Stimulated activated CD4-positive, alpha-beta T cell treated with anti-CD3 and anti-CD28 coated beads, Interleukin-12 subunit alpha, Interleukin-12 subunit beta, amount 100 ng/mL, for 48 hours (primary cell): ENCODE measurements at regions not wholly inside any gene's neighbourhood (a gene's known extent, or its start where the extent isn't known, plus 50 kb on each side); places are given as distances from the start of the nearest gene placed in this dataset.

Source experiments
- DNase-seq, 3 donors: peaks; one replicate each; pipeline ENCODE4 v3.0.0-alpha.2; 2020; ENCODE audit warnings: low read depth in 2 of 3, low spot score in 1 of 3

DNA sequence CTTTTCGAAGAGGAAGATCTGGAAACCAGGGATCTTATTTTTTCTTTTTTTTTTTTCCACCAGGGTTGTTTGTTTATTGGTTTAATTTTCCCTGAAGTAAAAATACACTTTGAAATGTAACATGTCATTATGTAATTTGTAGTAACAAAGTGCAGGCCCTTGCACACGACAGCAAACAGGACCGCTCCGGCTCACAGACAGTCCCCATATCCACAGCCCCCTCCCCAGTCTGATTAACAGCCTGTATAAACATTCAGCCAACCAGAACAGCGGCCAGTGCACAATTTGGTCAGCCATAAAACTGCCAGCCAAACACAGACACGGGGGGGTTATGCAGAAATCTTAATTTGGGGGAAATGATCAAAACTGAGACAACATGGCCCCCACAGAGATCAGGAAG, 431.6 kb upstream of the NPVF start:
- no peak for DNase-seq

DNA sequence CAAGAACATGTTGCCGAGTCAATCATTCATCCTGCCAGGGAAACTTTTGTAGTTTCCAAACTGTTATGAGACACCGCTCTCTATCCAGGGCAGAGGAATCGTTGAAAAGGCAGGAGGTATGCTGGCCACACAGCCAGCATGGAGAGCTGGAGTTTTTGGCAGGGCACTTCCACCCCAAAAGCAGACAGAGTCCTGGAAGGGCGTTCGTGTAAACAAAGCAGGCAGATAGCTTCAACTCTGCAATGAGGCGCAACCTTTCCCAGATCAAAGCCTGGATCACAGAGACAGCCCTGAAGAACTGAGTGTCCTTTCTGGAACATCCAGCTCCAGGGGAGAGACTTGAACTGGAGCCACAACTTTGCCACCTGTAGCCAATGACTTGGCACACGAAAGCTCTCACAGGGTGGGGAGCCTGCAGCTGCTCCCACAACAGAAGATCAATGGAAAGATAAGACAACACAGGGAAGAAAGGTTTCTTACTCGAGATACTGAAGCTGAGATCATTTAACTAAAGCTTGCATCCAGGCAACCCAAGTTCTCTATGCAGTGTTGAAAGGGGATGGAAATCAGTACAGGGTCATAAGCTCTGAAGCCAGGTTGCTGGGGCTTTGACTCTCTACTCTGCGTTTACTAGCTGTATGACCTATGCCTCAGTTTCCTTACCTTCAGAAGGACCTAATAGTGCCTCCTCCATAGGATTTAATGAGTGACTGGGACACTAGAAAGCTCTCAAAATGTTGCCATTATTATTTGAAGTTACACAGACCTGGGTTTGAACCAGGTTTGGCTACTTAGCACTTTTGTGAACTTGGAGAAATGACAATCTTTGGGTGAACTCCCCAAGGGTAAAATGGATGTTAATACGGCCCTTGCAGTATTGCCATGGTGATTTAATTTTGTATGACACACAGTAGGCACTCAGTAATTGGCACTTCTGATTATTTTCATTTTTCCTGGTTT, 434.8 kb upstream of the NPVF start:
- no peak for DNase-seq

DNA sequence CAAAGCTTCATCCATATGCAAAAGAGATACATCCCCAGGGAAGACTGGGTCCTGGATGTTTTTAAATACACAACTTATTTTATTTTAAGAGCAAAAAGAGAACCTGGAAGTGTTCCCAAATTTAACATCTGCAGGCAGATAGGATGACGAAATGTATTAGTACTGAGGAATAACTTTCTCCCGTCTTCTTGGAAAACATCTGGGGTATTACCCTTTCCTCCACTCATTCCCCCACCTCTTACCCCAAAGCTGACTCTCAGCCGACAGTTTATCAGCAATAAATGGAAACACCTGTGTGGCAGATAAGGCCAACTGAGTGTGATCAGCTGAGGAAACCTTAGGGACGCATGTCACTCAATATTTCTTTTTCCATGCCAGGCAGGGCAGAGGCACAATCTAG, 435.6 kb upstream of the NPVF start:
- DNase-seq = no peak

DNA sequence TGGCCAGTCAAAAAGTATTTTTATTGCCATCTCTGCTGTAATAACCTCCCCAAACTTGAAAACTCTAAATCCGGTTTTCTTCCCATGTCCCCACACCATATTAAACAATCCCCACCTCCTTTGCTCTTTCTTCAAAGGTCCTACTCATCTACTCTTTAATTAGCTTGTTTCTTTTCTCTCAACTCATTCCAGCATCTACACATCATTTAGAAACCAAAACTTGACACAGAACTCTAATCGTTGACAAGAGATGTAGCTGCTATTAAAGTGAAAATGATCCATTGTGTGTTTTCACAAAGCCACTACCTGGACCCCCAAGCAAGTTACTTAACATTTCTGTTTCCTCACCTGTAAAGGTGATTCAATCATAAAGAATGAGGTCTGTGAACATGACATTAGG, 436.3 kb upstream of the NPVF start:
- no peak for DNase-seq

DNA sequence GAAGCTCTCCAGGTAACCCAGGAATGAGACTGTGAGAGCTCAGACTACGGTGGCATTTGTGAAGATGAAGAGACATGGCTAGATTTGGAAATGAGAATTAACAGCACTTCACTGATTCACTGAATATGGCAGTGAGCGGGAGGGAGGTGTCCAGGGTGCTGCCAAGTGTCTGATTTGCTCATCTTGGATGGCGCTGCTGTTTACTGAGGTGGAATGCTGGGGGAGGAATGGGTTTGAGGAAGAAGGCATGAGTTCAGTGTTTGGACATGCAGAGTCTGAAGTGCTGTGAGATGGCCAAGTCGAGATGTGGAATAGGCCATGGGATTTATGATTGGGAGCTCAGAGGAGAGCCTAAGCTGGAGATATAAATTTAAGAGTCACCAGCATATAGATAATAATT, 437.1 kb upstream of the NPVF start:
- no peak for DNase-seq

DNA sequence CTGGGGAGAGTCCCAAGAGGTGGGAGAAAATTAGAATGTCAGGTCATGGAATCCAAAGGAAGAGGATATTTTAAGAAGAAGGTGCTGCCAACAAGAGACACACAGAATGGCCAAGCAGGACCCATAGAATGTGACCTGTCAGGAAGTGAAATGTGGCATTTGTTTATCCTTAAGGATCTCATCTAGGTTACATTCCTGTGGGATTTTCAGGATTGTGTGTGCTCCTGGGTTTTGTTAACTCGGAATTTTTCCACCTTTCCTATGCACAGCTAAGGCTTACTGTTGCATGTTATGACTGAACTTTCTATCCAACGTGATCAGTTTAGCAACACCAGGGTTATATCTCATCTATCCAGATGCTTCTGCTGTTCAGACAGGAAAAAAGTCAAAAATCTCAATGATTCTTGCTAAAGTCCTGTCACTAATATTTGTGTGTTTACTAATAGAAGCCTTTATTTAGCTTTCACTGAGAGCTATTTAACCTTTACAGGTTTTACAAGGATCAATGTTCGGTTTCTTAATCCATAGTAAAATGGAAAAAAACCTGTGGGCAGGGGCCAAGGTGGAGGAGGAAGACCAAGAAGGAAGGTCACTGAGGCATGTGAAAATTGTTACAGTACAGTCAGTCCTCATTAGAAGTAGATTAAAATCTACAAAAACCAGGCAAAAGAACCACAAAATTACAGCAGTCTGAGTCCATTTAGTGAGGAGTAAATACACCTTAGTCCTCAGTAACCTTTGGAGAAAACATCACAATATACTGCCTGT, 437.8 kb upstream of the NPVF start:
- no peak for DNase-seq

DNA sequence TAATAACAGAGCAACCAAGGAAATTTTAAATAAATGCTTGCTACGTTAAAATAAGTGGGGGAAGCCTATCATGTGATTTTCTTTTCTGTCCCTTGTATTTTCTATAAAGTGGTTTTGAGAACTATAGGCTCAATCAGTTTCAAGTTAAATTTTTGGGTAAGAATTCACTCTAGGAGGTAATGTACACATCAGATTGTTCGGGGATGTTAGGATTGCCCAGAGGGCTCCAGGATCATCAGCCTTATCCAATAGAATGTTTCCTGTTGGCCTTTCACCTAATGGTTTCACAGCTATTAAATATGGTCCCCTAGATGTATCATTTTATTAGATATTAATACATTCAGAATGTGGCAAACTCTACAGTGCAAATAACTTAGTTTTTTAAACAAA, 438.4 kb upstream of the NPVF start:
- no peak for DNase-seq

DNA sequence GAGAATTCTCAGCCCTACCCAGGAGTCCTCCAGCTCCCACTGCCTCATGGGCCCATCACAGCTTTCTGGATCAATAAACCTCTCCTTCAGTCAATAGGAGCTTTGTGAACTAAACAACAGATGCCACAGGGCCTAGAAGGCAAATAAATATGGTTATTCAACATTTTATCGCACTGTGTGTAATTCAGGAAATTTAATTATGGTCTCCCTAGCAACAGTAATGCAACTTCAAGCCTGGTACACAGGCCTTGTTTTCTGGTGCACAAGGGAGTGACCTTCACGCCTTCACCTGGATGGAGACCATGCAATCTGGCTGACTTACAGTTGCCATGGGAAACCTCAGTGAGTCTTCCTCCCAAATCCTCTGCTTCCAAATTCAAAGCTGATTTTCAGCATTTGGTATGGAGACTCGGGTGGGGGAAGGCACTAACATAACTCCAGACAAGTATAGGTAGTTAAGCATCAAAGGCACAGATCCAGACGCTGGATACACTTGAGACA, 441.0 kb upstream of the NPVF start:
- DNase-seq = no peak

DNA sequence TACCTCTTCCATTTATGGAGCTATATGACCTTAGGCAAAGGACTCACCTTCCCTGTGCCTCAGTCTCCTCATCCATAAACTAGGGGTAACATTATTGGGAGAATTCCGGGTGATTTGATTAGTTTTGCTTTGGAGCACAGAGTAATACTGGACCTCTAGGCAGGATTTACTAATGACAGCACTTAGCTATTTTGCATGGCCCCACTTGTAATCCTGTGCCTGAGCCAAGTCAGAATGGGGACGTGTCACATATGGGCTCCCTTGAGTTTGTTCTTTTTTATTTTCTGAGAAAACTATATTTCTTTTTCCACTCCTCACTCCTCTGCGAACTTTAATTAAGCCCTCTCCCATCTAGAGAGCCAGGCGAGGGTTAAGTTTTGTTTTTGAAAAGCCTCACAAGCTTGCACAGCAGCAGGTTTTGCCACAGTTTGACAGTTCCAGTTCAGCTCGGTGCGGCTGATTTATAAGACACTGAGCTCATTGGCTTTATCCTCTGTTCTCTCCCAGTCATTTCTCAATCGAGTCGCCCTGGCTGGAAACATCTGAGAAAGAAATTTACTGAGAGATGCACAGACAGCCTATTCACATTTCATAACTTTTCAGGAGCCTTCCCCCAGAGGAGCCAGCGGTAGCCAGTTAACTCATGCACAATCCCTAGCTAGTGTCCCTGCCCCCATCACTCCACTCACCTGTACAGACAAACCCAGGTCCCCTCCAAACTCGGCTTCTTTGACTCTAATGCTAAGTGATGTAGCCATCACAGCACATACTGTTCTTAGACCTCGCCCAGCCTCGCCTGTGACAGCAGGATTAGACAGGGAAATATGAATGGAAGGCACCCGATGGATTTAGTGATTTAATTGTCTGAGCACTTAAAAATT, 441.9 kb upstream of the NPVF start:
- DNase-seq = no peak

DNA sequence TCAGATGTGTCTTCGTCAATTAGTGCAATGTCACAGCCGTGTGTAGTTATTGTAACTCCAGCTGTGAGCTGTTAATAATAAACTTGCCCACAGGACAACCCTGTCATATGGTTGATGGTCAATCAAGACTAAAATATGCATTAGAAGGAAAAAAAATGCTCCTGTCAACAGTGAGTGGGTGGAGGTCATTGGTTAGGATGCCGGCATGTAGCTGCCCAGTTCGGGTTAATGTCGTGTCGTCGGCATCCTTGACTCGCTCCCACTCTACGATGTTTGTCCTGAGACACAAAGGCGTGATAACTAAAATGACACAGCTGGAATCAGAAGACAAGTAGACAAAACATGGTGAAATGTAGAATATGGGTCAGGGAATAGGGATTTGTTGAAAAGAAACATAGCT, 442.8 kb upstream of the NPVF start:
- no peak for DNase-seq

DNA sequence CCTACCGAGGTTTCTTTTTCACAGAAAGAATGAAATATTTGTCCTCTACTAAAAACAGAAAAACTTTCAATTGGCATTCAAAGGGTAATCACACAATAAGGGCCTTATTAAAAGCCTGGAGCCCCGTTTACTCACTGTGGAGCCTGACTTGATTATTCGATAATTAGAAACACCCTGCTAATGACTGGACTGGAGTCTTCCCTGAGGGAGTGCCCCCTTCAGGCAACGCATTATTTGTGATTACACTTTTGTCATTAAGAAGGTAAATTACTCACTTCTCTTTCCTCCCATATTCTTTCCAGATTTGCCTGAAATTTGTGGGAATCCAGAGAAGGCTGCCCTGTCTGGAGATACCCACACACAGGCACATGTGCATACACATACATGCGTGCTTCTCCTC, 444.2 kb upstream of the NPVF start:
- DNase-seq = no peak

DNA sequence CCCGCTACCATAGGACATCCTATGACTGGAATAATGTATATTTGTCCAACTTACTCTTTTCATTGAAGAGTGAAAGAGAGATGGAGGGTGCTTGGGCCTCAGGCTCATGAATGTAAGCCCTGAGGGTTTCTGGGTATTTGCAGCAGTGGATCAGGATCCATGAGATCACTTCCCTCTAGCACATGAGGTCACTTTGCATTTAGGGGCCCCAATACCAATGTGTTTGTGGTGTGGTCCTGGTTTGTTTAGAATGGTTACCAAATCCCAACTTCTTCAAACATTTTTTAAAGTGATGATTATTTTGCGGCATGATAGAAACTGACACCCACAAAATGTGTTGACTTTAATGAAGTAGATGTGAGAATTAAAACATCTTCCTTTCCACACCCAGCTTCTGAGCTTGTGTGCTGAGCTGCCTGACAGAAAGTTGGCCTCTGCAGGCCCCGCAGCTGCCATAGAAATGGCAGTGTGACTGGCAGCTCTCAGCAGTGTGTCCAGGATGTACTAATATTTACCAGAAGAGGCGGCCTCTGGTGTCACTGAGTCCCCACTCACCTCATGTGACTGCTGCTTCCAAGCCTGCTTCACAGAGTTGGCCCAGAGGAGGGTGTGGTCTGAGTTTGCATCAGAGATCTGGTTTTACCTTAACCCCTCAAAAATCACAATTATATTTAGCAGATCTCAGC, 447.6 kb upstream of the NPVF start:
- no peak for DNase-seq

DNA sequence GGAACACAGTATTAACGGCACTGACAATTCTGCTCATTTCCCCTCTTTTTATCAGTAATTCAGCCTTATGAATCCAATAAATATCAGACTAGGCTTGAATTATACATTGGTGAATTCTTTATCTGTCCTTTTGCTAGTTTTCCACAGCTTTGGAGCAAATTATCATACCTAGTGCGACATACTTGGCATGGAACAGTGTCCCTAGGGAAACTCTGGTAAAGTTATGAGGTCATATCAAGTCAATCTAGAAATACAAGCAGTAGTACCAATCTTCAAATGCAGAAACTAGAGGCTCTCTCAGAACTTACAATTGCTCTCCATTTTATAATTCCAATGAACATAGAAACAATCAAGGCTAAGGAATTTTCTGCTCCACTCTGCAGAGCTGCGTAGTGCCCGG, 449.3 kb upstream of the NPVF start:
- DNase-seq = no peak

DNA sequence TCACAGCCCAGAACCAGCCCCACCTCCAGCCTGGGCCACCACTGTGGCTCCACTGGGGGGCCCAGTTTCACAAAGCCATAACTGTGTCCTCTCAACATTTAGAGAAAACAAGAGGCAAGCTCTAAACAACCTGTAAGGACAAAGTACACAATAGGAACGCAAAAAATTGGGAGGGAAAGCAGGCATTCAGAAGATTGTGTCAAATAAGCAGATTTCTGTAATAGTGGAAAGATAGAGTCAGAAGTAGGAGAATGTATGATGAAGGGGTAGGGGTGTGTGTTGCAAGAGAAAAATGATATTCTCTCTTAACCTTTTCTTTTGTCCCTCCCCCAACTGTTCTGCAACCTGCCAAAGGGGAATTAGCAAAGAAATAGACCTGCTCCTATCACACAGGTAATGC, 449.9 kb upstream of the NPVF start:
- no peak for DNase-seq

DNA sequence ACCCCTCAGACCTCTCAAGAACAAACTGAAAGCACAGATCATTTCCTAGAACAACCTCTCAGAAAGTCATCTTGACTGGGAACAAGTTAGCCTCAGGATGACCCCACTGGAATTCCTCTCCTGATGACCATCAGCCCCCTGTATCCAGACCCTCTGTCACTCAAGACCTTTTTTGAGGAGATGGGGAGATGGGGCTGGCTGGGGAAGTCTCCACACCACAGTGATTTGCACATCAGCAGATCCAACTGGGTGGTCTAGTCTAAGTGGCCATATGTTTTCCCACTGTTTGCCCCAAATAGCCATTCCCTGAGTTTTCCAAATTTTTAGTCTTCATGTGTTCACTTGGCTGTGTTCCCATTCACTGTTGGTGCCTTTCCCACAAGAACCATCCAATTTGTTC, 452.4 kb upstream of the NPVF start:
- no peak for DNase-seq

DNA sequence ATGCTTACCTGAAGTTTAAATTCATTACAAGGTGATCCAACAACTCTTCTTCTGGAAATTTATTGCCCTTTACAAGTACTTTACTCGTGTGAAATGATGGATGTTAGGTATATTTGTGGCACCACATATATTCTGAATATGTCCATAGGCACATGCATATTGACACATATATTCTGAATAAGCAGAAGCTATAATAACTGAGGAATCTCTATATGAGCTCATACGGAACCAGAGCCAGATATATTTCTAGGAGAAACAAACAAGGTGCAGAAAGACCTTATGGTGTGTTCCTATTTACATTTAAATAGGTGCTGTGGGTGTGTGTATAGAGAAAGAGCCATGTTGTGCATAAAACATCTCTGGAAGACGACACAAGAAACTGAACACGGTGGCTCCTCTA, 456.1 kb upstream of the NPVF start:
- no peak for DNase-seq

DNA sequence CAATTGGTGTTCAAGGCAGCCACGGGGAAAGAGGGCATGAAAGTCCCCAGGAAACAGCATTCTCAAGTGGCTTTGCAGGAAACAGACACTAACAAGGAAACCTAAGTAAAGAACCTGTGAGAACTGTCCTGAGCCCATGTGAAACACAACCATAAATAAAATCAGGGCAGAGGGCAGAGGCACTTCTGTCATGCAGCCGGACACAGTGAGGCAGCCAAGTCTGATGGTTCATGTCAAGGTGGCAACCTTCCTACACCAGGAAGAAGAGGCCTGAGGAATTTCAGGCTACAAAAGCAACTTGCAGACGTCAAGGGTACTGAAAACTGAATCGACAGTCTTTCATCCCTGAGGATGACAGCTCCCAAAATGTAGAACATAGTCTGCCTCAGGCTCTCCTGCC, 458.2 kb upstream of the NPVF start:
- DNase-seq = no peak

DNA sequence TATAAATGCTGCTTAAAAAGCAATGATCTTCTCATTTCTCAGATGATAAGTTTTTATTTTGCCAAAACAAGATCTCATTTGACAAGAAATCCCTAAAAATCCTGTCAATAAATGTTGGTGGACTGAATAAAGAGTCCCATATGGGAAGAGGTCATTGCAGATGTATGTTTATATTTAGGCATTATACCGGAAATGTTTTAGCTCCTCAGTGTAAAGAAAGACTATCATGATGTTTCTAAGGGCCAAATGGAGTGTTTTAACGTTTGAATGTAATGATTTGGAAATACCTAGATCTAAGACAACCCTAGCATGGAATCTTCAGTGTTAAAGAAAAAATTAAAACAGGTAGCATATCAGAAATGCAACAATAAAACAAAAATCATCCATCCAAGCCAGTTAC, 457.8 kb upstream of the NFE2L3 start:
- DNase-seq = no peak

DNA sequence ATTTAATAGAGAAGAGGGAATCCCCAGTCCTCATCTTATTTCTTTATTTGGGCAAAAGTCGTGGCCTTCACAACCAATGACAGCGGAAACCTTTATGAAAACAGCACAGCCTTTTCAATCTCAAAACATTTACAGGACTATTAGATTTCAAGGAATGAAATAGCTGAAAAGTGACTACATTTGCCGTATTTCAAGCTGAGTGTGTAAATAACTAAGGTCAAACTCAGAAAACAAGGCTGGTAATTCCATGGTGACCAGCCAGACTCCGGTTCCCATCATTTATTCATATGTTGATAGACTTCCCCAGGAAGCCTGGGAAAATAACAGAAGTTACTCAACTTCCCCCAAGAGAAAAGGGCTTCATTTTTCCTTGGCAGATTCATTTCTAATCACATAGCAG, 457.3 kb upstream of the NFE2L3 start:
- DNase-seq = no peak

DNA sequence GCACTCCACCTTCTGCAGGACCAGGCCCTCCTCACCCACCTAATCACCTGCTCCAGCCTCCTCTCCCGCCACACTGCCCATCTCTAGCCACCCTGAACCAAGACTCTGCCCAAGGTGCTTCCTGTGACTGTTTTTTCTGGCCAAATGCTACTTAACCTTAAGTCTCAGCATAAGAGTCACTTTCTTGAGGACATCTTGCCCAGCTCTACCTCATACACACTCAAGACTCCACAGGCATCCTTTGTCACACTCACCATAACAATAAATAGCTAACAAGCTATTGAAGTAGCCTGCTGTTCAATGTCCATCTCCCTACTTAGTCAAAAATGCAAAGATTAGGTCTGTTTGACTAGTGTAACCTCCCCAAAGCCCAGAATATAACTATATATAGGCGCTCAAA, 455.4 kb upstream of the NFE2L3 start:
- DNase-seq = no peak
